Adrenal gland (tissue), 9 donors: ENCODE measurements at regions not wholly inside any gene's neighbourhood (a gene's known extent, or its start where the extent isn't known, plus 50 kb on each side); places are given as distances from the start of the nearest gene placed in this dataset.

Experiments
- DNase-seq, 7 donors: peaks; one replicate each; pipeline ENCODE4 v3.0.0-alpha.2; 2019 to 2020
- H3K27ac ChIP-seq, 5 donors: fragments of 200-600 bp; sonication (generic) in 4 of 5; 1 replicate in 3 of 5; 2 replicates in 2 of 5; pipeline versions ENCODE4 v1.5.1 to v1.8.0; 2016 to 2020; ENCODE audit warnings: mild to moderate bottlenecking in 1 of 5
- H3K27me3 ChIP-seq: fragments of 200-600 bp; 2 replicates; pipeline ENCODE4 v1.8.0; 2021
- H3K36me3 ChIP-seq, 2 donors: fragments of 200-600 bp; replicated peaks in 1 of 2; 1 replicate in 1 of 2; 2 replicates in 1 of 2; pipeline versions ENCODE4 v1.5.1 to v1.8.0; 2018 to 2022
- H3K4me1 ChIP-seq, 2 donors: fragments of 200-600 bp; replicated peaks in 1 of 2; 1 replicate in 1 of 2; 2 replicates in 1 of 2; pipeline versions ENCODE4 v1.5.1 to v1.8.0; 2018 to 2021
- H3K4me3 ChIP-seq, 4 donors: fragments of 200-600 bp; sonication (generic) in 3 of 4; one replicate each; pipeline ENCODE4 v1.5.1; 2016 to 2018
- H3K9me3 ChIP-seq, 3 donors: fragments of 200-600 bp; sonication (generic) in 1 of 3; replicated peaks in 1 of 3; 1 replicate in 2 of 3; 2 replicates in 1 of 3; pipeline versions ENCODE4 v1.5.1 to v1.8.0; 2016 to 2021
- POLR2A ChIP-seq, 2 donors: fragments of 450-650 bp; IDR thresholded peaks; one replicate each; pipeline ENCODE4 v1.6.1; 2017; ENCODE audit warnings: antibody characterized with exemption in 2 of 2, mild to moderate bottlenecking in 2 of 2, moderate library complexity in 1 of 2
- WGBS, 4 donors: extraction: QIAGEN DNeasy Blood & Tissue Kit in 2 of 4; methylation state at CpG; one replicate each; pipeline versions ENCODE4 v1.1.5 to v1.1.7; 2013 to 2017; 5-methylcytosine and 5-hydroxymethylcytosine counted together
- intact Hi-C, 2 donors: fragments of 100-400 bp; cut with DNase I; formaldehyde crosslinking; loops; one replicate each; pipeline versions ENCODE4 v1.14.1 to v1.15.0; 2022 to 2023
- TF ChIP-seq, protein P1 (sequence below), 6 experiments: fragments of 450-650 bp in 4 of 6; fragments of 200-600 bp in 2 of 6; sonication (generic) in 1 of 6; IDR thresholded peaks; 1 replicate in 5 of 6; 2 replicates in 1 of 6; pipeline versions ENCODE4 v1.5.1 to v1.8.0; 2016 to 2021; ENCODE audit warnings: antibody characterized with exemption in 6 of 6, mild to moderate bottlenecking in 2 of 6, moderate library complexity in 1 of 6
- donor health status: healthy with polysubstance abuse.
- donor health status: Bipolar disorder and iron deficiency.
- donor health status: DM: yes; HTN: yes; CAD: no.
- donor health status: DM: no; HTN: no; CAD: no.
- donor health status: DM: no; HTN: no; CAD: no.

GRCh38 chr9:7523426-7524043 lies 276.0 kb downstream of the DMAC1 start:
- no peaks in the 10 kb centered on the region for H3K36me3 ChIP-seq
- 57 to 68% (median 60%) methylated on average over 5 of the region's 5 CpGs for WGBS, 4 donors

DNA sequence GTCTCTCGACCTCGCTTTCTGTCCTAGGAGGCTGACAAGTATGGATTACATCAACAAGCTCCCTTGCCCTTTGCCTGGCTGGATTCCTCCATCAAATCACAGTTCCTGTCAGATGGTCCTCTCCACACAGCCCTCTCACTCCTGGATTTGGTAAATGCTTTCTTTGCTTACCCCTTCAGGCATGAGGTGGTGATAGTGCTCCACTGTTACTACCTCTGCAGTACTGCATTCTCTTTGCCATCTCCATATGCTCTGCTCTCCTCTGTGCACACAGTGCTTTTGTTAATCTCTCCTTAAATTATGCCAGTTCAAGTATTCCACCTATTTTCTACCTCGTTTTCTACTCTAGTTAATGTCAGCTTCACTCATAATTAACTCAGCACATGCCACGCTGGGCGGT lies 279.2 kb downstream of the DMAC1 start:
- TF ChIP-seq POLR2A (IDR thresholded peaks at IDR 0.05), result no peak
- TF ChIP-seq, protein P1, sequence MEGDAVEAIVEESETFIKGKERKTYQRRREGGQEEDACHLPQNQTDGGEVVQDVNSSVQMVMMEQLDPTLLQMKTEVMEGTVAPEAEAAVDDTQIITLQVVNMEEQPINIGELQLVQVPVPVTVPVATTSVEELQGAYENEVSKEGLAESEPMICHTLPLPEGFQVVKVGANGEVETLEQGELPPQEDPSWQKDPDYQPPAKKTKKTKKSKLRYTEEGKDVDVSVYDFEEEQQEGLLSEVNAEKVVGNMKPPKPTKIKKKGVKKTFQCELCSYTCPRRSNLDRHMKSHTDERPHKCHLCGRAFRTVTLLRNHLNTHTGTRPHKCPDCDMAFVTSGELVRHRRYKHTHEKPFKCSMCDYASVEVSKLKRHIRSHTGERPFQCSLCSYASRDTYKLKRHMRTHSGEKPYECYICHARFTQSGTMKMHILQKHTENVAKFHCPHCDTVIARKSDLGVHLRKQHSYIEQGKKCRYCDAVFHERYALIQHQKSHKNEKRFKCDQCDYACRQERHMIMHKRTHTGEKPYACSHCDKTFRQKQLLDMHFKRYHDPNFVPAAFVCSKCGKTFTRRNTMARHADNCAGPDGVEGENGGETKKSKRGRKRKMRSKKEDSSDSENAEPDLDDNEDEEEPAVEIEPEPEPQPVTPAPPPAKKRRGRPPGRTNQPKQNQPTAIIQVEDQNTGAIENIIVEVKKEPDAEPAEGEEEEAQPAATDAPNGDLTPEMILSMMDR (IDR thresholded peaks at IDR 0.05), result no peak
- no peaks in the 10 kb centered on the region for H3K27me3 ChIP-seq
- no peaks in the 10 kb centered on the region for H3K9me3 ChIP-seq
- intact Hi-C loops, result no loop called here
- 45 to 48% (median 48%) methylated on average over 5 of the region's 5 CpGs for WGBS, 4 donors
- no peak overlapping the region for H3K27ac ChIP-seq
- H3K4me3 ChIP-seq, result no peak overlapping the region
- DNase-seq, result no peak
- H3K4me1 ChIP-seq, result no peaks in the 10 kb centered on the region
- H3K36me3 ChIP-seq, result no peaks in the 10 kb centered on the region

More at GRCh38 chr9:7523426-7524043, 276.0 kb downstream of the DMAC1 start:
- H3K27me3 ChIP-seq, result no peaks in the 10 kb centered on the region
- H3K9me3 ChIP-seq, result no peaks in the 10 kb centered on the region
- no peak overlapping the region for H3K27ac ChIP-seq
- H3K4me3 ChIP-seq, result no peak overlapping the region
- DNase-seq, result no peak
- intact Hi-C loops, result no loop called here
- no peak for TF ChIP-seq POLR2A (IDR thresholded peaks at IDR 0.05)
- TF ChIP-seq, protein P1 (IDR thresholded peaks at IDR 0.05), result no peak
- no peaks in the 10 kb centered on the region for H3K4me1 ChIP-seq

- H3K27ac ChIP-seq, result no peak overlapping the region
- no peaks in the 10 kb centered on the region for H3K36me3 ChIP-seq
- intact Hi-C loops, result no loop called here
- WGBS, 4 donors, result 79 to 85% (median 83%) methylated on average over 2 of the region's 2 CpGs
- no peaks in the 10 kb centered on the region for H3K27me3 ChIP-seq
- DNase-seq, result no peak
- no peak for TF ChIP-seq POLR2A (IDR thresholded peaks at IDR 0.05)
- H3K4me1 ChIP-seq, result no peaks in the 10 kb centered on the region
- no peaks in the 10 kb centered on the region for H3K9me3 ChIP-seq
- H3K4me3 ChIP-seq, result no peak overlapping the region
These were observed 283.2 kb downstream of the DMAC1 start for GRCh38 chr9:7516376-7516775.

DNA sequence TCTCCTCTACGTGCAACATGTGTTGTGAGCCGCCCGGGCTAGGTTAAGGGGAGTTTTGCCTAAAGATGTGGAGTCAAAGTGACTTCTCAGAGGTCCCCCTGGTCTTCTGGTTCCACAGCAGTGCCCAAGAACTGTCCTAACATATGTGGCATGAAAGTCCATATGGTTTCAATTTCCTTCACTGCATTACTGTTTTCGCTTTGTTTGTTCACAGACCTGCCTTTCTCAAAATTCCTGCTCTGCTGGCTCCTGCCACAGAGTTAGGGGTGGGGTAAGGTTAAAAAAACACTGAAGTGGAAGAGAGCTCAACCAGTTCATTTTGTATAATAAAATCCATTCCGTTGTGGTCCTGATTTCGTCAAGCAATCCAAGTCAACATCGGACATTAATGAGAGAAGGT lies 289.4 kb downstream of the DMAC1 start:
- WGBS, 4 donors, result 58 to 66% (median 65%) methylated on average over 7 of the region's 7 CpGs

More for the DNA sequence above, 289.4 kb downstream of the DMAC1 start:
- Histone ChIP-seq H3K4me1 (no peaks in the 10 kb centered on the region), H3K27ac (no peak overlapping the region), H3K9me3 (no peaks in the 10 kb centered on the region), H3K27me3 (no peaks in the 10 kb centered on the region), H3K4me3 (no peak overlapping the region), H3K36me3 (no peaks in the 10 kb centered on the region)
- no peak for DNase-seq
- no peak for TF ChIP-seq POLR2A (IDR thresholded peaks at IDR 0.05)
- TF ChIP-seq, protein P1 (IDR thresholded peaks at IDR 0.05), result no peak
- intact Hi-C loops, result no loop called here
